Transverse colon (tissue), 4 donors: ENCODE measurements at regions not wholly inside any gene's neighbourhood (a gene's known extent, or its start where the extent isn't known, plus 50 kb on each side); places are given as distances from the start of the nearest gene placed in this dataset.
"Not testable (repeated sequence)": the region's sequence is repeated elsewhere in the genome, so short reads cannot be mapped to it uniquely, and the experiment has no call there.

Source experiments
- DNase-seq: peaks from one replicate; pipeline ENCODE4 v3.0.0-alpha.2; 2019
- H3K27ac ChIP-seq, 4 donors: fragments of 200-600 bp; sonication (generic); 2 replicates each; pipeline ENCODE4 v1.5.1; 2016 to 2018; ENCODE audit warnings: inconsistent platforms in 4 of 4
- H3K27me3 ChIP-seq: fragments of 200-600 bp; sonication (generic); 2 replicates; pipeline ENCODE4 v1.5.1; 2017; ENCODE audit warnings: inconsistent platforms
- H3K36me3 ChIP-seq, 4 donors: fragments of 200-600 bp; sonication (generic); 2 replicates each; pipeline ENCODE4 v1.5.1; 2017 to 2019; ENCODE audit warnings: inconsistent platforms in 4 of 4
- H3K4me1 ChIP-seq, 4 donors: fragments of 200-600 bp; sonication (generic); 2 replicates each; pipeline ENCODE4 v1.5.1; 2017 to 2020; ENCODE audit warnings: inconsistent platforms in 4 of 4
- H3K4me3 ChIP-seq, 4 donors: fragments of 200-600 bp; sonication (generic); 1 replicate in 1 of 4; 2 replicates in 3 of 4; pipeline versions ENCODE4 v1.5.1 to v1.6.1; 2017 to 2019; ENCODE audit warnings: inconsistent platforms in 4 of 4
- H3K9me3 ChIP-seq, 2 donors: fragments of 200-600 bp; sonication (generic); 2 replicates each; pipeline ENCODE4 v1.5.1; 2017 to 2019; ENCODE audit warnings: inconsistent platforms in 2 of 2
- CTCF ChIP-seq, 5 experiments: fragments of 200-600 bp in 3 of 5; fragments of 450-650 bp in 2 of 5; sonication (generic) in 3 of 5; IDR thresholded peaks; 1 replicate in 2 of 5; 2 replicates in 3 of 5; pipeline ENCODE4 v1.5.1; 2016 to 2017; ENCODE audit warnings: antibody characterized with exemption in 5 of 5, inconsistent platforms in 3 of 5, mild to moderate bottlenecking in 2 of 5, moderate library complexity in 1 of 5
- EP300 ChIP-seq: sonication (generic); formaldehyde crosslinking; IDR thresholded peaks from one replicate; pipeline ENCODE4 v1.6.1; 2017; ENCODE audit warnings: antibody characterized with exemption, low read depth
- POLR2A ChIP-seq: fragments of 450-650 bp; IDR thresholded peaks from one replicate; pipeline ENCODE4 v1.6.1; 2016; ENCODE audit warnings: antibody characterized with exemption, mild to moderate bottlenecking, moderate library complexity
- POLR2AphosphoS5 ChIP-seq, 3 donors: sonication (generic); formaldehyde crosslinking; IDR thresholded peaks; one replicate each; pipeline ENCODE4 v1.6.1; 2016; ENCODE audit warnings: antibody characterized with exemption in 3 of 3
- WGBS, 2 donors: methylation state at CpG; one replicate each; pipeline ENCODE4 v1.1.5; 2018; ENCODE audit warnings: low coverage in 1 of 2; 5-methylcytosine and 5-hydroxymethylcytosine counted together
- in situ Hi-C, 4 donors: fragments of 200-750 bp; cut with MboI; loops; one replicate each; pipeline versions ENCODE4 v1.15.0 to v1.15.1; 2017; ENCODE audit warnings: low sequenced_read_pairs in 3 of 4, low pct_ligation_motif_present in 1 of 4, low pct_unique_long_range_greater_than_20kb in 1 of 4
- intact Hi-C: fragments of 100-400 bp; cut with DNase I; formaldehyde crosslinking; loops from one replicate; pipeline ENCODE4 v1.15.1; 2023; ENCODE audit warnings: low total_unique reads

GRCh38 chr2:129565551-129566109 lies 413.8 kb upstream of the RAB6C start:
- in situ Hi-C loops: no loop called here
- Histone ChIP-seq H3K27me3 (no peaks in the 10 kb centered on the region), H3K4me3 (no peak overlapping the region), H3K9me3 (peaks cover 0 to 3% of the 10 kb centered on the region in 2 donors), H3K36me3 (no peaks in the 10 kb centered on the region), H3K4me1 (no peaks in the 10 kb centered on the region), H3K27ac (no peak overlapping the region)
- no peak for DNase-seq
- TF ChIP-seq CTCF (IDR thresholded peaks at IDR 0.05): no peak
- TF ChIP-seq POLR2AphosphoS5 (IDR thresholded peaks at IDR 0.05): no peak
- TF ChIP-seq POLR2A: no peak
- TF ChIP-seq EP300: no peak
- intact Hi-C loops: no loop called here
- 55 to 56% methylated on average over 2 to 5 of the region's 5 CpGs for WGBS, 2 donors

GRCh38 chr2:129570812-129571211 lies 408.7 kb upstream of the RAB6C start:
- H3K4me1 ChIP-seq, H3K27me3 ChIP-seq, intact Hi-C loops, H3K4me3 ChIP-seq, DNase-seq, in situ Hi-C loops, H3K9me3 ChIP-seq, H3K27ac ChIP-seq, H3K36me3 ChIP-seq: not testable (repeated sequence)
- 85 to 88% methylated on average over 2 of the region's 2 CpGs for WGBS, 2 donors

GRCh38 chr2:129575431-129575830 lies 404.0 kb upstream of the RAB6C start:
- DNase-seq: no peak
- Histone ChIP-seq H3K27me3 (no peaks in the 10 kb centered on the region), H3K4me3 (no peak overlapping the region), H3K27ac (no peak overlapping the region), H3K4me1 (no peaks in the 10 kb centered on the region), H3K36me3 (no peaks in the 10 kb centered on the region), H3K9me3 (peaks cover 4 to 6% of the 10 kb centered on the region in 2 donors)
- intact Hi-C loops: no loop called here
- in situ Hi-C loops: no loop called here
- 71% methylated on average over 2 of the region's 2 CpGs for WGBS, 2 donors
- TF ChIP-seq POLR2AphosphoS5 (IDR thresholded peaks at IDR 0.05) (no peak), CTCF (IDR thresholded peaks at IDR 0.05) (no peak), EP300 (no peak), POLR2A (no peak)

- intact Hi-C loops (no loop called here), in situ Hi-C loops (no loop called here)
- H3K4me3 ChIP-seq: no peak overlapping the region
- TF ChIP-seq CTCF (IDR thresholded peaks at IDR 0.05): no peak
- TF ChIP-seq EP300: no peak
- TF ChIP-seq POLR2AphosphoS5 (IDR thresholded peaks at IDR 0.05): no peak
- TF ChIP-seq POLR2A: no peak
- H3K4me1 ChIP-seq: no peaks in the 10 kb centered on the region
- no peaks in the 10 kb centered on the region for H3K27me3 ChIP-seq
- peaks cover 1 to 2% of the 10 kb centered on the region in 2 donors for H3K9me3 ChIP-seq
- WGBS, 2 donors: 71 to 83% methylated on average over 4 of the region's 4 CpGs
- H3K27ac ChIP-seq: no peak overlapping the region
- no peaks in the 10 kb centered on the region for H3K36me3 ChIP-seq
- no peak for DNase-seq
Observed at GRCh38 chr2:129575880-129576279, 403.6 kb upstream of the RAB6C start.

GRCh38 chr2:129580001-129580400 lies 399.5 kb upstream of the RAB6C start:
- Histone ChIP-seq H3K36me3 (no peaks in the 10 kb centered on the region), H3K27me3 (no peaks in the 10 kb centered on the region), H3K4me3 (no peak overlapping the region), H3K27ac (no peak overlapping the region), H3K9me3 (no peaks in the 10 kb centered on the region), H3K4me1 (no peaks in the 10 kb centered on the region)
- DNase-seq: no peak
- WGBS, 2 donors: 75 to 100% methylated on average over 1 of the region's 1 CpG
- intact Hi-C loops (no loop called here), in situ Hi-C loops (no loop called here)
- TF ChIP-seq CTCF (IDR thresholded peaks at IDR 0.05) (no peak), EP300 (no peak), POLR2AphosphoS5 (IDR thresholded peaks at IDR 0.05) (no peak), POLR2A (no peak)
